Nucleus accumbens (tissue), 56 donors: ENCODE measurements at regions not wholly inside any gene's neighbourhood (a gene's known extent, or its start where the extent isn't known, plus 50 kb on each side); places are given as distances from the start of the nearest gene placed in this dataset.
"Not testable (repeated sequence)": the region's sequence is repeated elsewhere in the genome, so short reads cannot be mapped to it uniquely, and the experiment has no call there.

Experiments used
- DNase-seq, 56 donors: peaks; one replicate each; lab custom pipeline; 2025; lab: John Stamatoyannopoulos, UW

- DNase-seq: no peak
These were observed 138.6 kb upstream of the NKX1-1 start for GRCh38 chr4:1544861-1545281.

GRCh38 chr4:1544435-1544834, 138.2 kb upstream of the NKX1-1 start:
- DNase-seq: not testable (repeated sequence)

DNA sequence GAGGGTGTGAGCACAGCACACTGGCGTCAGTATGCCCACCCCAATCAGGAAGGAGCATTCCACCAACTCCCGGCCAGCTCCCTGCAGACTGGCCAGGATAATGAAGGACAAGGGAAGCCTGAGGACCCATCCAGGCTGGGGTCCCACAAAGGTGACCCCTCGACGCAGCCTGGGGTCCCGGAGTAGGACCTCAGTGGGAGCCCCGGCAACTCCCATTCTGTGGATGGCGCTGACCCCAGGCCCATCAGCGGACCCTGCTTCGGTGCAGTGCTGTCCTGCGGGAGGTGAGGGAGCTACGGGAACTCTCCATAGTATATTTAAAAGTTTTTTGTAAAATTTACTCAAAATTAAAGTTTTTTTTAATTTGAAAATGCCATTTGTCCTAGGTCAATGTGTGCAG, 137.7 kb upstream of the NKX1-1 start:
- no peak for DNase-seq

GRCh38 chr4:1543561-1543960, 137.3 kb upstream of the NKX1-1 start:
- DNase-seq: no peak

DNA sequence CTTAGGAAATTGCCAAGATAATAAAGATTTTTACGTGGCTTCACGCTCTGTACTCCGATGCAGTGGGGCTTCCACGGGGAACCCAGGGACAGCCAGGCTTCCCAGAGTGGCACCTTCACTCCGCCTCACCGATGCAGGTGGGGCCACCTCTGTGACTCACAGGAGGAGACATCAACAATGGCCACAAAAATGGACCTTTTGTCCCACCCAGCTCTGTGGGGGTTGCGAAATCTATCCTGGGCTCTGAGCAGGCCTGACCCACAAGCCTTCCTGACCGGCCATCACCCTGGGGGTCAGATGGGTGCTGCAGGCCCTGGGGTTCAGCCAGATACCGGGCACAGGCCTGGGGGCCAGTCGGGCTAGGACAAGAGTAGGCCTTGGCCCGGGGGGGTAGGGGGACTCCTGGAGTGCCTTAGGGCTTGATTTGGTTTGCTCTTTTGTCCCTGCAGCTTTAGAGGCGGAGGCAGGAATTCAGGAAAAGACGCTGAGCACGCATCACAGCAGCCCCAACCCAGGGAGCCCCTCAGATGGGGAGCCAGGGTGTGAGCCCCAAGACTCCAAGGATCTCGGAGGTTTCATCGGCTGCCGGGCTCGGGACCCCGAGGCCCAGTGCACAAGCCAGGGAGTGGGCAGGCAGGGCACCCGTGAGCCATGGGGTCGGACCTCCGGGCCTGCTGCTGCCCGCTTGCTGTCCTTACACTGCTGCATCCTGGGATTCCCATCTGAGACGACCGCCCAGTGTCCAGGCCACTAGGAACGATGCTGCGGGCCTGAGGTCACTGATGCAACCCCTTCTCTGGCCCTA, 136.5 kb upstream of the NKX1-1 start:
- no peak for DNase-seq

DNA sequence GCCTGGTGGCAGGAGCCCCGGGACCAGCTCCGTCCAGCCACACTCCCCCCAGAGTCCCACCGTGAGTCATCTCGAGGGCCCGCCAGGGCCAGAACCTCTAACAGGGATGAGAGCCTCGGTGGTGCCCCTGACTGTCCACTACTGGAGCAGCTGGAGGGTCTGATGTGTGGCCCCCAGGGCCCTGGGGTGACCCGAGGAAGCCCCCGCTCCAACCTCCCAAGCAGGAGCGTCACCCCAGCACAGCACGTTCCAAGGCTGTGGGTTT, 135.9 kb upstream of the NKX1-1 start:
- no peak for DNase-seq

GRCh38 chr4:1541449-1542225, 135.4 kb upstream of the NKX1-1 start:
- no peak for DNase-seq

GRCh38 chr4:1540601-1541375, 134.5 kb upstream of the NKX1-1 start:
- DNase-seq: no peak

DNA sequence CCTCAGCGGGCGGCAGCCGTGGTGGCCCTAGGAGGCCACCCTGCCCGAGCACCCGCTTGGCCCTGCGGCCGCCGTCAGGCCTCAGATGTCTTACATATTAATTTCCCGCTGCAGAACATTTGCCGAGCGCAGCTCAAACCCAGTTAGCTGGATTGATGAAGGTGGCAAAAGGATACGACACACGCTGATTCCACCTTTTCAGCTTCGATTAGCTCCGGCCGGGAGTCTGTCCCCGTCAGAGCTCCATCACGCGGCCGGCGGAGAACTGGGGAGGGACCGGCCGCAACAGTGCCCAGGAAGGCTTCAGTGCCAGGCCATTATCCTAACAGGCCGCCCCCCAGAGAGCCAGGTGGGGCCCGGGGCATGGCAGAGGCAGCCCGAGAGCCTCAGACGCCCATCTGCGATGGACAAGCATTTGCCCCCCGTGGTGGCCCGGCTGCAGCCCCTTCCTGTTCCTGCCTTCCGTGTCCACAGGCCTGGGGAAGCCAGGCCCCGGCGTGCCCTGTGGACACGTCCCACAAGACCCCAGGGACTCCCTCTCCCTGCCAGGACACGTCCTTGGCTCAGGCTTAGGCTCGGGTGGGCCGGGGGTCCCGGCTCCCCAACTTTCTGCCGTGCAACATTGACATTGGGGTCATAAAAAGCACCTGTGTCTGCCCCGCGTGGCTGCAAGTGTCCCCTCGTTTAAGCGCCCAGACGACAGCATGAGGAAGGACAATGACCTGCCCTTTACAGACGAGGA, 133.8 kb upstream of the NKX1-1 start:
- DNase-seq: no peak

GRCh38 chr4:1538941-1539772, 132.9 kb upstream of the NKX1-1 start:
- DNase-seq: no peak

DNA sequence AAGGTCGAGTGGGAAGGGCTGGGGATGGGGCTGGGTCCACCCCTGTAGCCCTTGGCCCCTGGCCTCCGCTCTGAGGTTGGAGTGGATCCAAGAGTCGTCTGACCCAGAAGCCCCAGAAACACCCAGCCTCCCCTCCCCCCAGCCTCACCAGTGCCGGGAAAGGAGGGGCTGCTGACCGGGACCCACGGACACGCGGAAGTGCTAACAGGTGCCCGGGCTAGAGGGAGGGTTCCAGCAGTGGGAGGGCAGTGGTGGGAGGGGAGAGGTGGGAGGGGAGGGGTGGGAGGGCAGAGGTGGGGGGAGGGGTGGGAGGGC, 131.8 kb upstream of the NKX1-1 start:
- DNase-seq: no peak

DNA sequence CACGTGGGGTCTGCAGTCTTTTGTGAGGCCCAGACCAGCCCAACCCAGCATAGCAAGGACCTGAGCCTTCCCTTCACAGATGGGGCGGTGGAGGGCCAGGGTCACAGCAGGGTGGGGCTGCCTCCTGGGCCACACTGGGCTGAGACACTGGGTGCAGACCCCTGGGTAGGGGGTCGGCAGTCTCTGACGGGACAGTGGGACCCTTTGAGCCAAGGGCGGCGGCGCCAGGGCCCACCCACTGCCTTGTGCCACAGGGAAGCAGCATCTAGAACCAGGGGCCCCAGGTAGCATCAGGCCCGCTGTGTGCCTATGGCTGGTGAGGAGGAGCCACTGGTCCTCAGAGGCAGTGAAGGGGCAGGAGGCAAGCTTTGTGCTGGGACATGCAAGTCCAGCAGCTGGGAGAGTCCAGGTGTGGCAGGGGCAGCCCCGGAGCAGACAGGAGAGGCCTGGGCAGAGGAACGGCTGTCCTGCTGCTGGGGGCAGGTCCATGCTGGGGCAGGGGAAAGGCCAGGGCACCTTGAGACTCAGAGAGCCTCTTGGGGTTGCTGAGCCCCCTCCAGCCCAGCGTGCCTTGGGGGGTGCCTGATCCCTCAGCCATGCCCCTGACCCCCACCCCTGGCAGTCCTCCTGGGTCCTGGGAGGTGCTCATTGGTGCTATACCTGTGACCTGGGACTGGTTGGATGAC, 131.3 kb upstream of the NKX1-1 start:
- no peak for DNase-seq

DNA sequence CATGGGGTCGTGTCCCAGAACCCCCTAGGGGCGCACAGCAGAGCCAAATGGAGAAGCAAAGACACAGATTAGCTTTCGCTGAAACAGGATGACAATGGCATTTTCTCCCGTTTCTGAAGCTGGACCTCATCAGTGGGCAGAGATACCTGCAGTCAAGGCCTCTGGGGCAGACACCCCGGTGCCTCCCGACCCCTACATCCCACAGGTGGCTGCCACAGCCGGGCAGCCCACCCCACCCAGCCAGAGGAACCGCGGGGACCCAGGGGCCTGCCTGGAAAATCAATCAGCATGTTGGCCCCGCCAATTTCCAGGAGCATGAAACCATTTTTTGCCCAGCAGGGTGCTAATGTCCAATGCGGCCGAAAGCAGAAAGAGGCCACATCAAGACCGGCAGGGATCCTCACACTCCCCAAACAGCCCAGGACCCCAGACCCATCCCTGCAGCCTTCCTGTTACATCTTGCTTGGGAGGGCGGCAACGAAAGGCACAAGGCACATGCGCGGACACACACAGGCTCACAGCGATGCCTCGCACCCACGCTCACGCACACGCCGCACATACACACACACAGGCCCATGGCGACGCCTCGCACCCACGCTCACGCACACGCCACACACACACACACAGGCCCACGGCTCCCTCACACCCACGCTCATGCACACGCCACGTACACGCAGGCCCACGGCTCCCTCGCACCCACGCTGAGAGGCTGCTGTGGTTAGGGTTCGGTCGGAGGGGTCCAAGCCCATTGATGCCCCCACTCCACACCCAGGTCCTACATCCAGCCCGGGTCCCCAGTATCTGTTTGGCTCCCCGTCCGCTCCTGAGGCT, 130.6 kb upstream of the NKX1-1 start:
- DNase-seq: no peak

DNA sequence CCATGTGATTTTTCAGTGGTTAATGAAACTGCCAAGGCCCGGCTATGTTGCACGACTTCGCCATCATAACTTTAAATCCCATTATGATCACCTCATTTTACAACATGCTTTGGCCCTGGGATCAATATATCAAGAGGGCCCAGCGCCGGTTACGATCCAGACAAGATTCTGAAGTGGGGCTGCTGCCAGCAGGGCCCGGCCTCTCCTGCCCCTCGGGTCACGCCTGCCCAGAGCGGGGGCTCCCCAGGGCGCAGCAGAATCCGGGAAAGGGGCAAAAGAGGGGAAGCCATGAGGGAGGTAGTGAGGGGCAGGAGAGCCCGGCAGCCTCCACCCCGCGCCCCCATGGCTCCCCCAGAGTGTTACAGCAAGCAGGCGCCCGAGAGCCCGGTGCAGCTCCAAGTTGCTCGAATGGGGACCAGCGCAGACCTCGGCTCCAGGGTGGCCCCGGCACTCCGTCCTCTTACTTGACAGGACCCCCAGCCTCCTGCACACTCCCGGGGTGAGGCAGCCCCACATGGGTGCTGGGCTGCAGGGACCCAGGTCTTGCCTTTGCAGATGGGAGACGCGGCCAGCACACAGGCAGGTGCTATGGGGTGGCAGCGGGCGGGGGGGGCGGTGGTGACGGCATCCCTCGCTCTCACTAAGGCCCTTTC, 129.8 kb upstream of the NKX1-1 start:
- no peak for DNase-seq

DNA sequence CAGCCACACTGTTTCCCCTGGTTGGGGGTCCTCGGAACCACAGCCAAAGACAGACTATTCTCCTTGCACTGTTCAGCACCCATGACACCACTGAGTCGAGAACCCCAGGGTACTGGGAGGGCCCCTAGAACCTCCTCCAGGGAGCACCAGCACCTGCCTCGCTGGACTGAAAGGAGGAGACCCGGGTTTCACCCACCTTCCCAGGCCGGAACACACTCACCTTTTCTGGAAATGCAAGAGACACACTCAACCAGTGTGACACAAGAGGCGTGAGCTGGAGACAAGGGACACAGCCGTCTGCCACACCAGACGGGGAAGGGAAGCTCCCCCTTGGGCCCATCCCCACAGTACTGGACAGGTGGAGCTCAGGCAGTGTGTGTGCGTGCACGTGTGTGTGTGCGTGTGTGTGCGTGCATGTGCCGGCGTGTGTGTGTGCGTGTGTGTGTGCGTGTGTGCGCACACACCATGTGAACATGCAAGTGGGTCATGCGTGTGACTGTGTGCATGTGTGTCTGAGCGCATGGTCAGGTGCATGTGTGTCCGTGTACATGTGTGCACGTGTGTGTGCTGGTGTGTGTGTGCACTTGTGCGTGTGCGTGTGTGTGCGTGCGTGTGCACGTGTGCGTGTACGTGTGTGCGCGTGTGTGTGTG, 128.8 kb upstream of the NKX1-1 start:
- no peak for DNase-seq

DNA sequence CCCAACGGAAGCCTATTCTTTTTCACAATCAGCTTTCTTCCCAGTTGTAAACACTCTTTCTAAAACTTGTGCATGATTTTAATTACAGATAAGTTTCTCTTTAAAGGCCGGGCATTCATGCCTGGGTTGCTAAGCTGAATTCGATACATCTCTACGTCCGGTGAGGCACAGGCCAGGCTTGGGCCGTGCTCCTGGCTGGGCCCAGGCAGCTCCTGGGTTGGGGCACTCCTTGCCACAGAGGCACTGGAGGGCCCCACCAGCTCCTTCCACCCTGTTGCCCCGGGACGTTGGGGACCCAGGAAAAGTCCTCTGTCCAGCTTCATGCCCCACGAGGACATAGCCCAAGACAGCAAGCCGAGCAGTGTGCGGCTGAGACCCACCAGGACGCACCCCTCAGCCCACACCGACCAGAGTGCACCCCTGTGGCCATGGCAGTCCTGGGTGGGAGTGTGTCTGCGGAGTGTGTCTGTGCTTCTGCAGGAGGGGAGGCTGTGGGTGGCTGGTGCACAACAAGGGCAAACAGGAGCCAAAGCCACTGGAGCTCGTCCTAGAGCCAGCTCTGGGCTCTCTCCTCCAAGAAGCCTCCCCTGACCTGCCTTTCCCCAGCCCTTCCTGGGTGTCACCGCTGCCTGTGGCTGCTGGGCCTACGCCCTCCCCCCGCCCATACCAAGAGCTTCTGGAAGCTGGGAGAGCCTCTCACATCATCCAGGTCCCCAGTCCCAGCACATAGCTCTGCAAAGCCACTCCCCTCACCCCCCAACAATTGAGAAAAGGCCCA, 128.0 kb upstream of the NKX1-1 start:
- no peak for DNase-seq
